OCI-M2 (cell line): ENCODE measurements at regions not wholly inside any gene's neighbourhood (a gene's known extent, or its start where the extent isn't known, plus 50 kb on each side); places are given as distances from the start of the nearest gene placed in this dataset.

Experiments
- DNase-seq: peaks from one replicate; lab custom pipeline; 2025; ENCODE audit not compliant: unreplicated experiment; lab: John Stamatoyannopoulos, UW

DNA sequence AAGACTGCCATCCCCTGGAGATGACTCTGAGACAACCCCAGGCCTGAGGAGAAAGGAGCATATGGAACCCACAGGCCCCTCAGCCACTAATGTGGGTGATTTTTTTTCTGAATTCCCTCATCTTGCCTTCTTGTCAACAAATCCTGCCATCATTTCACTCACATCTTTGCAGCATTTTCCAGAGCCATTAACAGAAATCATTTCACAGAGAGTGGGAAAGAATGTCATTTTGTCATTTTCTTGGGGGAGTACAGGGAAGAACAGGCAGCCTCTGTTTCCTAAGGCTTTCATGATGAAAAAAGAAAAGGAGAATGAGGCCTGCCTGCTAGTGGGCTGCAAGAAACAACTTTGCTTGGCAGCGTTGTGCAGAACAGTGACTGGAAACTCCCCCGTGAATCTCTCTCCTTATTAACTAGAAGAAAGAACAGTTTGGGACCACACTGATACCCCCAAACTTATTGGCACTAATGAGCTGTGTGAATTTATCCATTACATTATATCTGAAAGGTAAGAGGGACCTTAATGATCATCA lies 1464.6 kb upstream of the CELF4 start:
- DNase-seq, result no peak

DNA sequence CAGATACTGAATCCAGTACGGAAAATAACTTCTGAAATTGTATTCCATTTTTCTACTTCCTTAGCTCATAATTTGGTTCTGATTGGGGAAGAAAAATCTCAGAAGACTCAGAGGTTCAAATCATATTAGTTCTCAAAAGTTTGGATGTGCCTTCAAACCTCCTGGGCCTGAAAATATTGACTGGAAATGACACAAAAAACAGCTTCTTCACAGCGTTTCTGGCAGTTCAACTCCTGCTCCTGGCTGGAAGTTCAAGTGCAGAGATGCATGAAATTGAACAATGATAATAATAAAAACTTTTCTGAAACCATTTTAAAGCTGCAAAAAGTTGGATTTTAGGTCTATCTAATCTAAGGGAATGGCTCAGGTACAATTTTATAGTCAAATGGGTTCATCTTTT lies 1459.9 kb upstream of the CELF4 start:
- DNase-seq, result no peak

DNA sequence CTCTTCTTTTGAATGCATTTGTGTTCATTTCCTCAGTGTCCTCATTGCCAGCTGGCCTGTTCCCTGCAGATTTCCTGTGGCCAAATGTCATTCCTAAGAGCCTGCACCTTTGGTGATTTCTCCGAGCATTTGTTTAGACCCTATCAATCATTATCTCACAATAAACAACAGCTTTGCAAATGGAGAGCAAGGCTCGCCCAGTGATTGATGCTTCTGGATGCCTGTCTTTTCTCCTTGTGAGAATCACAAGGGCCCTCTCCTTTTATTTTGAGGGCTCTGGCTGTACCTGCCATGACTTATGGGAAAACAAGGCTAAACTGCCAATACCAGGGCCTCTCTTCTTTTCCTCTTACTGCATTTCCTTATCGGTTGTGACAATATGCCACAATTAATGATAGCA lies 1454.4 kb upstream of the CELF4 start:
- DNase-seq, result no peak

DNA sequence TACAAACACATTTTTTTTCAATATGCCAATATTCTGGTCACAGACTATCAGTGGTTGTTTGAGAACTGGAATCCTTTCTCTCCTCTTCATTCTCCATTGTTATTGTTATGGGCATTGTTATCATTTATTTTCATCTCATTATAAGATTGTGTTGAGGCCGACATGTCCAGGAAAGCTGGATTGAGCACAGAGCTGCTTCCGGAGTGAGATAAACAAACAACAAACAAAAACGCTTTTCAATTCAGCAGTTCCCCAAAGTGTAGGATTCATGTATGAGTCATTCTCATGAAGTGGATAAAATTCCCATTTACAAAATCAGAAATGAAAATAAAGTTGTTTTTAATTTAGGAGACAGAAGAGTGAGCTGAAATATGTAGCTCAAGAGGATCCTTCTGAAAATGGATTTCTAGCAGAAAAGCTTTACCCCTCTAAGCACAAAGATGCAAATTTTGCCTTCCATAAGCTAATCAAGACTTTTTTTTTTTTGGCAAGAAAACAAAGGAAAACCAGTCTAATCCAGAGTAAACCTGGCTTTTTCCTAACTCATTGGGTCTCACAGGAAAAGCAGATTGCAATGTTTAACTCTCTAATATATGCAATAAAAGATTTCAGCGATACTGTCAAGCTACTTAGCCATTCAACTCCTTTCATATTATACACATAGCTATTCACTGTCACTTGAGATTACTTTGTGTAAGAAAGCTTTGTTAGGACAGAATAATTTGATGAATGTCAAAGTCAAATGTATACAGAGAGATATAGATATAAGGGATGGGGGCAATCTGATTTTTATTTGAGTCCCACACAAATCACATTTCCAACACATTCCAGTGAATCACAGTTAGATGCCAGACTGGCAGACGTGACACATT lies 1441.7 kb upstream of the CELF4 start:
- no peak for DNase-seq

DNA sequence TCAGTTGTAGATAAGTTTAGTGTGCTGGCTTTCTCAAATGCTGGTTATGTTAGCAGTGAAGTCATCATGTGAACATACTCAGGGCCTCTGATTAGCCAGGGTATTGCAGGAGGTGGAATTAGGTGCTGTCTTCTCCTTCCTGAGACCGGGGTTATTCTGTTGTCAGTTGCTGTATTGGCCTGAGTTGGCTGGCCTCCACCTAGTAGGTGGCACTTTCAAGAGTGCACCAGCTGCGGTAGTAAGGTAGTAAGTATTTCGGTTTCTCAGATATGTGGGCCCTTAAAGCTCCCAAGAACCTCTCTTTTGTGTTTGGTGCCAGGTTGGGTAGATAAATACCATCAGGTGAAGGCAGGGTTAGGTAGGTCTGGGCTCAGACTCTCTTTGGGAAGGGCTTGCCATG lies 1430.5 kb upstream of the CELF4 start:
- DNase-seq, result no peak

DNA sequence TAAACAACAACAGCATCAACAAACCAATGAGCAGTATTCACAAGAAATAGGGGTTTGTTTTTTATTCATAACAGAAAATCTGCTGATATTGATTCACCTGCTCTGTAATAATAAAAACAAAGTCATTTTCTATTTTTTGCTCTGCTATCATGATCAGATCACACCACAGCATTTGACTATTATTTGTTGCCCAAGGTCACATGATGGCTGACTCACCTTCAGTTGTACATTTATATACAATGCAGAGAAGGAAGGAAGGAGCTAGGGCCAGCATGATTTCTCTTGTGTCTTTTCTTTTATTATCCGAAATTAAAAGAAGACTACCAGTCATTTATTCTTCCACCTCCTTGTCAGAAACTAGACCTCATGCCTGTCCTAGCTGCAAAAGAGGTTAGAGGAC lies 1427.7 kb upstream of the CELF4 start:
- DNase-seq, result no peak

DNA sequence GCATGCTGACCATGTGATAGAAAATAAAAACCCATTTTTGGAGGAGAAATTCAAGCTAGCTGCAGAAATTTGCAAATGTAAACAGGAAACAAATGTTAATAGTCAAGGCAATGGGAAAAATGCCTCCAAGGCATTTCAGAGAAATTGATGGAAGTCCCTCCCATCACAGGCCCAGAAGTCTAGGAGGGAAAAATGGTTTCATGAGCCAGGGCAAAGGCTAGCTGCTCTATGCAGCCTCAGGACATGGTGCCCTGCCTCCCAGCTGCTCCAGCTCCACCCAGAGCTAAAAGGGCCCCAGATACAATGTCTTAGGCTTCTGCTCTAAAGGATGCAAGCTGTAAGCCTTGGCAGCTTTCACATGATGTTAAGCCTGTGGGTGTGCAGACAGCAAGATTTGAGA lies 1419.4 kb upstream of the CELF4 start:
- no peak for DNase-seq

DNA sequence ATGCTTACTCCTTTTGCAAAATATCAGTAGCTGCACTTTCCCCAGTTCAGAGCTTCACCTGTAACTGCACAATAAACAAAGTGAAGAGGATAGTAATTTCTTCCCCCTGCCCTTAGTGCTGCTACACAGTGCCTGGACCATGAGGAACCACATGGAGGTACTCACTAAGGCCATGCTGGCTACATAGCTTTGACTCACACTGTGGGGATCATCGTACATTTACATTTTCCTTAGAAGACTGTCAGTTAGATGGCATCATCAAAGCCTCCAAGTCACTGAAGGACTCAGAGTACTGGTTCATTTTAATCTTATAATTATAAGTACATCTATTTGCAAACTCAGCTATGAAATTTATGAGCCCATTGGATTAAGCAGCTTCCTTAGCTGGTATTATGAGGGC lies 1416.5 kb upstream of the CELF4 start:
- no peak for DNase-seq

DNA sequence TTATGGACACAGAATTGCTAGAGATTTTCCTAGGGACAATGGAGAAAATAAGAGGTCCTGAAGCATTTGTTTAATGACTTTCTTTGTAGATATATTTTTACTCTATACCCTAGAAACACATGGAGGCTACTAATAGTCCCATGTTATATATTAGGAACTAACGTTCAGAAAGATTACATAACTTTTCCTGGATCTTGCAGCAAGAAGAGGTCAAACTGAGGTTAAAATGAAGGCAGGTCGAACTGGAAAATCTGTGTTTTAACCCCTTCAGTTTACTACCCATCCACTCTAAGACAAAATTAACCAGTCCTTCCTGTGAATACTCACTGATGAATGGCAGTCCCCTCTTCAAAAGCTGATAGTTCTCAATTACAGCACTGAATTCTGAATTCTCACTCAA lies 1415.8 kb upstream of the CELF4 start:
- DNase-seq, result no peak

DNA sequence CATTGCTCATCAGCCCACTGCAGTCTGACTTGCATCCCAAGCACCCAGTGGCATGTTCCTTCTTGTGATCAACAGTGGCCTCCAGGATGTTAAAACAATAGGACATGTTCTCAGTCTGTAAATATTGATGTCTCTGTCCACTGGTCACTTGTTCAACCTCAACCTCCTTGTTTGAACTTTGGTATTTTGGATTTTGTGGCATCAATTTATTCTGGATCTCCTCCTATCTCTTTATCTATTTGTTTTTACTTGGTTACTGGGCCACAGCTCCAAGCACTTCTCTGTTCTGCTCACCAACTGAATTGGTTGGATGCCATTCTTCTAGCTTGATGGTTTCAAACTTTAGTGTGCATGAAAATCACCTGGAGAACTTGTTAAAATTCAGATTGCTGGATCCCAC lies 1414.8 kb upstream of the CELF4 start:
- no peak for DNase-seq

DNA sequence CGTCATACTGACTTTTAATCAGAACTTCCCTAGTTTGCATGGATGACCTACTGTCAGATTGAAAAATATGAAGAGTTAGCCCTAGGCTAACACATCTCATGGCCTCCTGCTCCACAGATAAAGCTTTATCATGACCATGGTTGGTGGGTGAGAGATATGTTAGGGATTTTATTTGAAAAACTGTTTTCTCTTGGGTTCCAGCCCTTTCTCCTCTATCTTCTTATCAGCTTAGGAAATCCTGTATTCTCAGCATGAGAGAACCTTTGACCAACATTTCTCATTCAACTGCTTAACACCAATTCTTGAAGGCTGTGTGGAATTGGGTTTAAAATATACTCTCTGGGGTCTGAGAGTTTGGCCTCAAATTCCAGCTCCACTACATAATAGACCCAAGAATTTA lies 1407.0 kb upstream of the CELF4 start:
- no peak for DNase-seq

DNA sequence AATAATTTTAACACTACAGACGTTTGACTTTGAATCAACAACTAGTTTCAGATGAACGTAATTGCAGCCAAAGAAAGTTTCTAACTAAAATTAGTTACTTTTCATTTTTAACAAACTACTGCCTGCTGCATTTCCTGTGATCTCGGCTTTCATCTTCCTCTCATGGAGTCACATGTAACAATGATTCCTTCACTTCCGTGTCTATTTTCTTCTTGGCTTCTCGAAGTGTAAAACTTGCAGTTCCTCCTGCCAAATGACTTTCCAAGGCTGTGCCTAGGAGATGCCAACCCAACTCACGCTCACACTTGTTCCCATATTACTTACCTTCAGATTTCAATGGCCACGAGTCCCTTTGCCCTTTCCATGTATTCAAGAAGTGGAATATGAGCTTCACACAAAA lies 1406.3 kb upstream of the CELF4 start:
- DNase-seq, result no peak

DNA sequence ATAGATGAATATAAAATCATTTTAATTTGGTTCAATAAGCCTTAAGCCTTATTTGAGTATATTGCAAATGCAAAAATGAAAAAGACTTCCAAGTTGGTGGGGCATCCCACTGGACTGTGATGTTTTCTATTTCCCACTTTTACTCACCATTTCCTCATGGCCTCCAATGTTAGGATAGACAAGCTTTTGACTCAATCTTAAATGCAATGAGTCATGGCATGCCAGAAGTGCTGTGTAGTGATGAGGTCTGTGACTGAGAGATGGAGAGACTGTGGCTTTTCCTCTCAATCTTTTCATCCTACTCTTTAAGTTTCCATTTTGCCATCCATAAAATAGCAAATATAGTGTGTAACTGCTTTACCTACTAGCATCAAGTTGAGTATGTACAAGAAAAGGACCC lies 1401.2 kb upstream of the CELF4 start:
- no peak for DNase-seq

DNA sequence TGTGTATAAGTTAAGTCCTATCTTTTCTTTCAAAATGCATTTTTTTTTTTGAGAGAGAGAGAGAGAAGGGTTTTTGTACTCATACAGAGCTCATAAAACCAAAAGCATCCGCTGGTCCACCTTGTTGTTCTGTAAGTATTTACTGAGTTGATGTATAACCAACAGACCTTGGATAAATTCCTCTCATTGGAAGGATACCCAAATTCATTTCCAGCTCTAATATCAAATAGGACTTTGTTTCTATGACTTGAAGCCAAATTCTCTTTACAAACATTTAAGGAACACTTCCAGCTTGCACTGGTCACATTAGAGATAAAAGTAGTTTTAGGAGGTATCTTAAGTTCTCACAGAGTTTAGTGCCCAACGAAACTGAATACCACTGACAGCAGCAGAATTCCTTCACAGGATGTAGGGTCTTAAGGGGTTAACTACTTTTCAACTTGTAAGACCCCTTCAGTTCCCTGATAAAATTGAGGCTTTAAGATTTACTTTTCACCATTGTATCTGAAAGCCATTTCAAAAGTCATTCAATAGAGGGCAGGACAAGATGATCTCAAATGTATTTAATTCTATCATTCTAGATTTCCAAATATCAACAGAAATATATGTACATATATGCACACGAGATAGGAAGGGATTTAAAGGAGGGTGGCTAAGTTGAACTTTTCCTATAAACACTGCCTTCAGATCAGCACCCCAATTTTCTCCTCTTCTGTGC lies 1398.5 kb upstream of the CELF4 start:
- DNase-seq, result no peak

DNA sequence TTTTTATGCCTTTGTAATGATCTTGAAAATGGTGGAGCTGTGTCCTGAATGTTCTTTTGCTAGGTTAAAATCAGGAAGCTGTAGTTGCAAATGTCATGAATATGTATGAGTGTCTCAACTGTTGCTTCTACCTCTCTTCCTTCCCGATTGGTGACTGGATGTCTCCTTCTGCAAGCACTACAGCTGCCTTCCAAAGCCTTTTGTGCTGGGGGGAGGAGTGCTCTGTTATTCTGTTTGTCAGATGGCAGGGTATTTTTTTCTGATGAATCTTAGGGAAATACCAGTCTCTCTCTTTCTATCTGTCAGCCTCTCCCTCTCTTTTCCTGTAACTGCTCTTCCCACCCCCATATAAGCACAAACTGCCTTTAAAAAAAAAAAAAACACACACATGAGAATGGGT lies 1396.3 kb upstream of the CELF4 start:
- no peak for DNase-seq

DNA sequence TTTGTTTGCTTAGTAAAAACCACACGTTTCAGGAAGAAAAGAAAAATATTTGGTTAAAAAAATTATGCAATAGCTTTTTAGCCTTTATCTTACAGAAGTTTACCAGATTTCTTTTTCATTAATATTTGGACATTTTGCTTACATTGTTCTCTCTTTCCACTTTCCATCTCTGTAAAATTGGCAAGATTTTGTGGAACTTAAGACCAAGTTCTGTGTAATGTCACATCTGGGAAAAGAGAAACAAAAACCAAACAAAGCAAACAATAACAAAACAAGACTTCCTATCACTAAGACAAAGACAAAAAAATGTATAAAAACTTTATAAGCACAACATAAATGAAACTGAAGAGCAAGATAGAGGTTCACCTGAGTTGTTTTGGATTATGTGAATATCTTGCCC lies 1392.1 kb upstream of the CELF4 start:
- no peak for DNase-seq

DNA sequence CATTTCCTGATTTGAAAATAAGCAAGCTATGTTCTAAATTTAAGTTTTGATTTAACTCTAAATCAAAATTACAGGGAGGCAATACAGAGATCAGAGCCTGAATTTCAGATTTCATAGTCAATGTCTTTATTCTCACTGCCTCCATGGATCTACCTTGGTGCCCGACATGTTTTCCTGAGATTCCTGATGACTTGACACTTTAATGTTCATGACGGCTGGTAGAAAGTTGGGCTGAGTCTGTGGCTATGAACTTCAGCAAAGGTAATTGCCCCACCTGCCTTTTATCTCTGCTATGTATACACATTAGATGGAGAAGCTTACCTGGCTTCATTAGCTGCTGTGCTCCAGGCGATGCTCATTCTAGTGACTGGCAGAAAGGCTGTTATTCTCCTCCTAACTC lies 1390.5 kb upstream of the CELF4 start:
- no peak for DNase-seq

DNA sequence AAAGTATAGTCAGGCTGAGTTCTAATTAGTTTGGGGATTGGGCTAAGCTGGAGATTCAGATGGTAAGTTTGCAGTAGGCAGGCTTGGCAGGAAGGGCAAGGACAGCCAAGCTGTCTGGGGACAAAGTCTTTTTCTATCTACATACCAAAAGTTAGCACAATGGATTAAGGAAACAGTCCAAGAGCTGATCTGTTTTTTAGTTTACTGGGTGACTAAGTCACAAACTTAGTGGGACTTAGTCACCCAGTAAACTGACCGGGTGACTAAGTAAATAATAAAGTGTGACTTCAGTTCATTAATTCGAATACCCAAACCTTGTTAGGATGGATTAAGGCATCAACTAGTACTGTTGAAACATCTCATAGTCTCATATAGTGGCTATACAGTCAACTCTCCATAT lies 1386.0 kb upstream of the CELF4 start:
- no peak for DNase-seq

DNA sequence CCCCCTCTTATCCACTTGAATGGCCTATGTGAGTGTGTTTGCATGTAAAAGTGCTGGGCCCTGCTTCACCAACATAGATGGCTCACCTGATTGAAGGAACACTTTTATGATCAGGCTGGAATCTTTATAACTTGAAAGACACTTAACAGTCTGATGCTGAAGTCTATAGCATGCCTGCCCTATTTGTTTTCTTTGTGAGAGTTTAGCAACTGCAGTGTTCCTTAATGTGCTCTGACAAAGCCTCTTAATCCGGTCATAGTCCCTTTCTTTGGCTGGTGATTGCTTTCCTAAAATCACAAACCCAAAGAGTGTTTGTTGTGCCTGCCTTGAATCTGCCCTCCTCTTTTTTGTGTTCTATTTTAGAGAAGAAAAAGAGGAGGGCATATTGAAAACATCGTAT lies 1382.8 kb upstream of the CELF4 start:
- DNase-seq, result no peak

DNA sequence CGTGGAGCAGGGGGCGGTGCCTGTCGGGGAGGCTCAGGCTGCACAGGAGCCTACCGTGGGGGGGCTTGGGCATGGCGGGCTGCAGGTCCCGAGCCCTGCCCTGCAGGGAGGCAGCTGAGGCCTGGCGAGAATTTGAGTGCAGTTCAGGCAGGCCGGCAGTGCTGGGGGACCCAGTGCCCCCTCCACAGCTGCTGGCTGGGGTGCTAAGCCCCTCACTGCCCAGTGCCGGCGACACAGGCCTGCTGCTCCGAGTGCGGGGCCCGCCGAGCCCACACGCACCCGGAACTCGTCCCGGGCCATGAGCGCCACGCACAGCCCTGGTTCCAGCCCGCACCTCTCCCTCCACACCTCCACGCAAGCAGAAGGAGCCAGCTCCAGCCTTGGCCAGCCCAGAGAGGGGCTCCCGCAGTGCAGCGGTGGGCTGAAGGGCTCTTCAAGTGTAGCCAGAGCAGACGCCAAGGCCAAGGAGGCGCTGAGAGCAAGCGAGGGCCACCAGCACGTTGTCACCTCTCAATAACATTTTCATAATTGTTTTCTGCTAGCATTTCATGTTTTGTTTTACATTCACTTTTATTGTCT lies 1378.9 kb upstream of the CELF4 start:
- DNase-seq, result no peak

DNA sequence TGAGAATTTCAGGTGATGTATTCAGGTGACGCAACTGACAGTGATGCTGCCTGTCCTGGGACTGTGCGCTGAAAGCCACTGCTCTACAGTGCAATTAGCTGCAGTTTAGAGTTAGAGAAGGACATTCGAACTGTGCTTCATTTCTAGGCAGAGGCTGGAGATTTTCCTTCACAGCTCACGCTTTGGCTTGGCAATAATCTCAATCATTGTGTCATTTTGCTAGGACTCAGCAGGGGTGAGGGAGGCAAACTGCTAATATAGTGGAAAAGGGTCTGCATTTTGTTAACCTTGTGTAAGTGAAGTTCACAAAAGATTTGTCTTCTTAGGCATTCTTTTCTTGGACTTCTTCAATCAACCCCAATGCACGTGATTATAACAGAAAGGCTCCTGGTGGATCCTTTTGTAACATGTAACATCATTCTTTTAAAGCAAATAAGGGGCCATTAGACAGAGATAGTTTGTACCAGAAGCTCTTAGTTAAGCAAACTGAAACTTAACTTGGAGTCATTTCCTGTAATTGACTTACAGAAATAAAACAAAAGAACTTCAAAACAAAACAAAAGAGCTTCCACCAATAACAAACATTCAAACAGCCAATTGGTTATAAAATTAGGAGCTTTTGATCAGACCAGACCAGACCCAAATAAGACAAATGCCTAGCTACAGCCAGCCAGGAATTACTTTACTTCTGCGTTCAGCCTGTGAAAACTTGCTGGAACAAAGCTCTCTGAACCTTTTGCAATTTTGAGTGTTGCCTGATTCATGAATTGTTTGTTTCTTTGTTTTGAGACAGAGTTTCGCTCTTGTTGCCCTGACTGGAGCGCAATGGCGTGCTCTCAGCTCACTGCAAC lies 1376.3 kb upstream of the CELF4 start:
- DNase-seq, result no peak
